HG03280 (cell line): ENCODE measurements at regions not wholly inside any gene's neighbourhood (a gene's known extent, or its start where the extent isn't known, plus 50 kb on each side); places are given as distances from the start of the nearest gene placed in this dataset.
"Not testable (repeated sequence)": the region's sequence is repeated elsewhere in the genome, so short reads cannot be mapped to it uniquely, and the experiment has no call there.

Source experiments
- ATAC-seq: cut with Tn5 transposase; IDR thresholded peaks from one replicate; pipeline ENCODE4 v1.9.1; 2021; ENCODE audit warnings: mild to moderate bottlenecking, moderate library complexity; ENCODE audit not compliant: unreplicated experiment

DNA sequence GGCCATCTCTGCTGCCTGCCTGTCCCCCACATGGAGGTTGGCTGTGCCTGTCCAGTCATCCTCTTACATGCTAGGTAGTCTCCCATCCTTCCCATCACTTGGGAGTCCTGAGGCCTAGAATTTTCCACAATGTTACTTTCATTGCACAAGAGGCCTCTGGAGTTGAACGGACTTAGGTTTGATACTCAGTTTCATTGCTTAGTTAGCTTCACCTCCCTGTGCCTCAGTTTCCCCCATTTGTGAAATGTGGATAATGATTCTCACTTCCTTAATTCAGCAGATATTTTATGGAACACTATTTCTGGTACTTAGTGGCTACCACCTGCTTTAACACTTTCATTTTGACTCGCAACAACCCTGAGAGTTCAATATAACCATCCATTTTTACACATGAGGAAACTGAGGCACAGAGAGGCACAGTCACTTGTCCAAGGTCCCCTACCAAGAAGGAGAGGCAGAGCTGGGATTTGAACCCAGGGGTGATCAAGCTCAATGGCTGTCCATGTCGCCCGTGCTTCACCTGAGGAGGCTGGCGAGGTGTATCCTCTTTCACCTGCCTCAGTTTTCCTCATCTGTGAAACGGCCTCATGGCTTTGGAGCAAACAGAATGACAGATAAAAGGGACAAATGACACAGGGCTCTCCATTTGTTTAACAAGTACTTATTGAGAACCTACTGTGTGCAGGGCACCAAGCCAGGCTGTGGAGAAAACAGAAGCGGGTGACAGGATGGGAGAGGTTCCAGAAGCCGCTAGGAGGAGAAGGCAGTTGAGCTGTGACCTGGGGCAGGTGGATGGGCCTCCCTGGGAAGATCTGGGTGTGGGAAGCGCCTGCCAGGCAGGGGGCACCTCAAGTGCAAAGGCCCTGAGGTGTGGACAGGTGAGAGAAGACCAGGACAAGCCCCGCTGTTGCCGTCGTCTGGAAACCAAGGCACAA is 154.3 kb upstream of the PTPN1 start:
- ATAC-seq = no peak

DNA sequence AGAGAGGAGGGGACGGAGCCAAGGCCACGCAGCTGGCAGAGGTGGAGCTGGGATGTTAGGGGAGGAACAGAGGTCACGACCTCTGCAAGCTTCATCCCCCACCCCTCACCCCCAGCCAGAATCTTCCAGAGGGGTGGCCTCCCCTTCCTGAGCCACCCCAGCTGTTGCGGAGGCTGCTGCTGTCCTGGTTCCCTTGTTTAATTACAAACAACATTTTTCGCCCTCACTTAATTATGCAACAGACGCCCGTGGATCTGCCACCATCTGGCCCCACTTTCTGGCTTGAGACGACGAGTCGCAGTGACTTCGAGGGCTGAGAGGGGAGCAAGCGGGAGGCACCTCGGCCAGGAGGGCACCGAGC is 153.7 kb upstream of the PTPN1 start:
- ATAC-seq = no peak

DNA sequence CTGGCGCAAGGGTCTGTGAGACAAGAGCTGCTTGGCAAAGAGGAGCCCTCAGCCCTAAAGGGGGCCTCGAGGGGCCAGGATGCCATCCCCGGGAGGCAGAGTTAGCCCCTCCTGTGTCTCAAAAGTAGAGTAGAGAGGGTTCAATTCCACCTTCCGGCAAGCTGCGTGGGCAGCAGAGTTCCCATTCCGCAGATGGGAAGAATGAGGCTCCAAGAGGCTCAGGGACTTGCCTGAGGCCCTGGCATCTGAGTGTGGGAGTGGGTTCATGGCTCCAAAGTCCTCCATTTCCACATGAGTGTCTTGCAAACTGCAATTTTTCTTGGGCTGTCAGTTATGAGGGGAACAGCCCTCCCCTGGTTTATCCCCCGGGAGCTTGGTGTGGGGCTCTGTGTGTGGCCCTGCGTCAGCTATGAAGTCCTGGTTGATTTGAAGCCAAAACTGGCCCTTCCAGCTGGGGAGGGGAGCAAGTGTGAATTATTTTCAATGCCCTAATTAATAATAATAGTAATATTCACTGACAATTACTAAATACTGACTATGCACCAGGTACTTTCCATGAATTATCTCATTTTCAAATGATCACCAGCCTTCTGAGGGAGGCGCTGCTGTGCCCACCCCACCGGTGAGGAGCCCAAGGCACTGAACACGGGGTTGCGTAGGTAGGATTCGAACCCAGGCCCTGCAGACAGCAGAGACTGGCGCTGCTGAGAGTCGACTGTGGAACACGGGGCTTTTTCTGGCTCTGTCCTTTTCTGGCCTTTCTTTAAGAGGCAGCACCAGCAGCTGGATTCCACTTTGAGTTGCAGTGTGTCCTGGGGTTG is 153.0 kb upstream of the PTPN1 start:
- ATAC-seq = no peak

DNA sequence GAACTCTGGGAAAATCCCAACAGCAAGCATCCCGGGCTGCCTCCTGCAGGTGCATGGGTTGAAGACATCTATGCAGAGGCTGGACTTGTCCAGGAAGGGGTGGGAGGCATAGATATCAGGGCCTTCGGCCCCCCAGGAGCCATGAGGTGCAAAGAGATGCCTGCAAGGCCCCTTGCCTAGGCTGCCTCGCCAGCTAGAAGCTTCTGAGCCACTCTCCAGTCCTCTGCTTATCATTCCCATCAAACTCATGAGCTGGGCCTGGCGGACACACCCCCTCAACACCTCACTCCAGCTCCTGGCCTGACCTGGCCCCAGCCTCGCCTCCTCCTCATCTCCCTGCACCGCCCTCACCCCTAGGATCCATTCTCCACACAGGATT is 152.4 kb upstream of the PTPN1 start:
- no peak for ATAC-seq

DNA sequence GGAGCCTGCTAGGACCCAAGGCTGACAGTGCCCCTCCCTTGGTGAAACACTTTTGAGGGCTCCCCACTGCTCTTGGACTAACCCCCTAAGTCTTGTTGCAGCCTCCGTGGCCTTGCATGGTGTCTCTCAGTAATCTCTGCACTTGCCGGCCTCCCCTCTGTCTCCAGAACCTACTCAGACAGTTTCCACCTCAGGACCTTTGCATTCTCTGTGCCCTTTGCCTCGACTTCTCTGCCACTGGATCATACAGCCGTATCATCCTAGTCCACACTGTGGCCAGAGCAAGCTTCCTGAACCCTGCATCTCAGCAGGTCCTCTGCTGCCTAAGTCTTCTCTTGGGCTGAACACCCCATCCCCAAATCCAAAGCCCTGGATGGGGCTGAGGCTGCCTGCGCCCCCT is 152.0 kb upstream of the PTPN1 start:
- no peak for ATAC-seq

DNA sequence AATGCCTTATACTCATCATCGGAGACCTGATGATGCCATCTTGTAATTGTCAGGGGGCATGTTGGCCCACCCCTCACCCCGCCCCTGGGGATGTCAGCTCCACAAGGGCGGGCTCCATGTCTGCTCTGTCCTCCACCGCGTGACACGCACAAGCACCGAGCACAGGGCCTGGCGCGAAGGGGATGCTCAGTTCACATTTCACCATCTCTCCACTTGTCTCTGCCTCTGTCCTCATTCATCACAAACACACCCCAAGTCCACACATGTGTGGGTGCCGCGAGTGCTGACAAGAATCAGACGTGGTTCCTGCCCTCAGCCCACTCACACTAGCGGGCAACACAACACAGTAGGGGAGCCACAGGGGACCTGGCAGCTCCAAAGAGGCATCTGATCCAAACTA is 151.2 kb upstream of the PTPN1 start:
- ATAC-seq = no peak

DNA sequence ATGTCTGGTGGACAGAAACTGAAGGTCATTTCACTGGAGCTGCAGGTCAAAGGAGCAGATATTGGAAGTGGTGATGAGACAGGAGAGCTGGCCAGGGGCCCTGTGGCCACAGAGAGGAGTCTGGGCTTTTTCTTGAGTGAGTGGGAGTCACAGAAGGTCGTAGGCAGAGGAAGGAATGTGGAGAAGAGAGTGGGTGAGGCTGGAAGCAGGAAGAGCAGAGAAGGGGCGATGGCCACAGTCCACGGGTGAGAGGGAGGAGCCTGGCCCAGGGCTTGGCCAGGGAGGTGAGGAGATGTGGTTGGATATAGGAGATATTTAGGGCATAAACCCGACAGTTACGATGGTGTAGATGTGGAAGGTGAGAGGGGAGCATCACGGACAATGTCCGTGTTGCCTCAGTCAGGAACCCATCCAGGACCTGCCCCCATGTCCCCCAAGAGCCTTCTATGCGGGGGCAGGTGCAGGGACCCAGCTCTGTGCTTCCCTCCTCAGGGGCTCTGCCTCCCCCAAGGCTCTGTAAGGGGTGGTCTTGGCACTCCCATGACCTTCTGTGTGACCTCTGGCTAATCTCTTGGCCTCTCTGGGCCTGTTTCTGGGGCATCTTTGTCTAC is 150.5 kb upstream of the PTPN1 start:
- ATAC-seq = no peak

DNA sequence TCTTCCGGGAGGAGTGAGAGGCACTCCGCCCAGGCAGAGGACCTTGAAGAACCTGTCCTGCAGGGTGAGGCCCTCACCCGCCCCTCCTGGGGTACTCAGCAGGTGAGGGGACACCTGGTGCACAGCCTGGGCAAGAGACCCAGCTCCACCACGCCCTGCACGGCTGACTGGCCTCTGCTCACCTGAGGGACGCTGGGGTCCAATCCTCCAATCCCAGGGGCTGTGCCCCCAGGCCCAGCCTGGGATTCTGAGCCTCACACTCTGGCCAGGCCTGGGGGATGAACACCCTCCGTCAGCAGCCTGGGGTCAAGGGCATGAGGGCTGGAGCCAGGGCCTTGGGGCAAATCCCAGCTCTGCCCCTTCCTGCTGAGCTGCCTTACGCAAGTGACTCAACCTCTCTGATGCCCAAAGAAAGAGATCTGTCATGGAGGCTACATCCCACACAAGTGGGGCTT is 149.9 kb upstream of the PTPN1 start:
- ATAC-seq = no peak

DNA sequence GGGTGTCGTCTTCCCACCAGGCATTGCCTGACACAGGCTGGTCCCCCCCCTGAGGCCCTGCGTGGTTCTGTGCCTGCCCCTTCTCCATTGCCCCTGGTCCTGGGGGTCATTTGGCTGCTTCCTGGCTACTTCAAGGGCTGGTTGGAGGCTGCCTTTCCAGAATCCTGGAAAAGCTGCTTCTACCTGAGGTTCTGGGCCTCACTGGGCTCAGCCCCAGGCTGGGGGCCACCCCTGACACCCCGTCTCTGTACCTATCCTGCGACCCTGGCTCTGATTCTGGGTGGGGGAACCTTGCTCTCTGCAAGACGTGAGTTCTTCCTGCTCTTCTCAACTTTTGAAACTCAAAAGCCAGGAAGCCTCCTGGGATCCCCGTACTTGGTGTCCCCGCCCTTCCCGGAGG is 149.3 kb upstream of the PTPN1 start:
- ATAC-seq = no peak

DNA sequence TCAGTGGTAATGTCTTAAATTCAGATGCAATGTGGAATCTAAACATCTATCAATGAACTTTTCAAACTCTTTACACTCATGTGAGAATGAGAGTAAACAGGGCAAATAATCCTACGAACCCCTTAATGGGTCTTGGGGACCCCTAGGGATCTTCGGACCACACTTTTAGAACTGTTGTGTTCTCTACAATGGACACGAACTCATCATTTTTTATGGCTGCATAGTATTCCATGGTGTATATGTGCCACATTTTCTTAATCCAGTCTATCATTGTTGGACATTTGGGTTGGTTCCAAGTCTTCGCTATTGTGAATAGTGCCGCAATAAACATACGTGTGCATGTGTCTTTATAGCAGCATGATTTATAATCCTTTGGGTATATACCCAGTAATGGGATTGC is 148.0 kb upstream of the PTPN1 start:
- ATAC-seq = not testable (repeated sequence)

DNA sequence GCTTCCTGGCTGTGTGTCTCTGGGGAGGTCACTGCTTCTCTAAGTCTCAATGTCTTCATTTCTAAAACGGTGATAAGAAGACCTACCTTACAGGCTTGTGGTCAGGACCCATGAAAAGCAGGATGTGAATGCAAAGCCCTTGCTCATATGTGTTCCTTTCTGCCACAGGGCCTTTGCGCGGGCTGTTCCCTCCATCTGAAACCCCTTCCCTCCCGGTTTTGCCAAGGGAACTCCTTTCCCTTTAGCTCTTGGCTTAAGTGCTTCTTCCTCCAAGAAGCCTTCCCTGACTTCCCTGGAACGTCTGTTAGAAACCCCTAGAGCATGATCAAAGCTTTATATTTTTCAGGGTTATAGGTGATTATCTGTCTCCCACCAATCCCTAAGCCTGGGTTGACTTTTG is 147.2 kb upstream of the PTPN1 start:
- no peak for ATAC-seq

DNA sequence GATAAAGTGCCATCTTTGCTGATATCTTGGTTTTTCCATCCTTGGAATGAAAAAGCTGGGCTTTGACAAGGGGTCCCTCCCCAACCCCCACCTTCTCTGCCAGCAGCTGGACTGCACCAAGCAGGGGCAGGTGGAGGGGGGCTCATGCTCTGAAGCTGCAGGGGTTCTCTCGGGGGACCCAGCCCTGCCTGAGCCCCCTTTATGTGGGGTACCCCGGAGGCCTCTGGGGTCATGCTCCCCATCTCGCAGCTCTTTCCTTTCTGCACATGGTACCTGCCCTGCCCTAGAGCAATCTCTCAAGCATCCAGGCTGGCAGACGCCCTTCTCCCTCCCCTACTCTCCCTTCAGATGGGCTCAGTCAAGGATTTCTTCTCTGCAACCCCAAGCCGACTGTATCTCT is 146.7 kb upstream of the PTPN1 start:
- no peak for ATAC-seq

DNA sequence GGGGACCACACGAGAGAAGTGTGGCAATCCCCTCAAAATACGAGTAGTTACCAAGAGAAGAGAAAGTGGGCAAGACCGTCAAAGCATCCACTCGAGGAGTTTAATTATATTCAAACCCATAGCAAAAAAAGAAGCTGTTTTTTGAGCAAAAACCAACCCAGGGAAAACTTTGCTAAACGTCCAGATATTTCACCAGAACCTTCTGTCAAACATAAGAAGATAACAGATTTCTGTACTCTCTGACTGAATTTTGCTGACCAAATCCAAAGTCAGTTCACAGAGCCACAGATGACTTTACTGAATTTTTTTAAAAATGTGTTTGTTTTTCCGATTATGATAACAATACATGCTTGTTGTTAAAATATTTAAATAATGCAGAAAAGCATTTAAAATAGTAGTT is 145.6 kb upstream of the PTPN1 start:
- no peak for ATAC-seq

DNA sequence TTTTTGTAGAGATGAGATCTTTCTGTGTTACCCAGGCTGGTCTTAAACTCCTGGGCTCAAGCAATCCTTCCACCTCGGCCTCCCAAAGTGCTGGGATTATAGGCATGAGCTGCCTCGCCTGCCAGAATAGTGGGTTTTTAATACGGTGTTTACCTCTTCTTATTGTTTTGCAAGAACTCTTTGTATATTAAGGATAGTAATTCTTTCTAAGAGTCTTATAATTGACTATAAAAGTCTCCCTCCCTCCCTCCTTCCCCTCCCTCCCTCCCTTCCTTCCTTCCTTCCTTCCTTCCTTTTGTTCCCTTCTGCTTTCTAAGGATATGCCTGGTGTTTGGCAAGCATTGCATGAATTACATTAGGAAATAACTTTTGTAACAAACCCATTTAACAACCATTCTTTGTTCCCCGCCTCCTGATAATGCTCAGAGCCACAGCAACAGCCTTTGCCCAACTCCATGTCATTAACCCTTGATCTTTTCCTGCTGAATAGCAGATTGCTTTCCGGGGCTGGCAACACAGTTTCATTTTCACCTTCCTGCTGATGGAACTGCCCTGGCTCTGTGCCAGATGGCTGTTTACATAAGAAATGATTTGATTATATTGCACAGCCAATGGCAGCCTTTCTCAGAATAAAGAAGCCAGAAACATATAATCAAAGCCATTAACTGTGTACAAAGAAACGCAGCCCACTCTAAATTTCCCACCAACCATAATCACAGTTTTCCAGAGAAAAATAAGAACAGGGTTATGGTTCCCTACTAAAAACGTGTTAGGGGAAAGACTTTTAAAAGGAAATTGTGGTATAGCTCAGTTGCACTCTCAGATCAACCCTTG is 143.7 kb upstream of the PTPN1 start:
- ATAC-seq = no peak

DNA sequence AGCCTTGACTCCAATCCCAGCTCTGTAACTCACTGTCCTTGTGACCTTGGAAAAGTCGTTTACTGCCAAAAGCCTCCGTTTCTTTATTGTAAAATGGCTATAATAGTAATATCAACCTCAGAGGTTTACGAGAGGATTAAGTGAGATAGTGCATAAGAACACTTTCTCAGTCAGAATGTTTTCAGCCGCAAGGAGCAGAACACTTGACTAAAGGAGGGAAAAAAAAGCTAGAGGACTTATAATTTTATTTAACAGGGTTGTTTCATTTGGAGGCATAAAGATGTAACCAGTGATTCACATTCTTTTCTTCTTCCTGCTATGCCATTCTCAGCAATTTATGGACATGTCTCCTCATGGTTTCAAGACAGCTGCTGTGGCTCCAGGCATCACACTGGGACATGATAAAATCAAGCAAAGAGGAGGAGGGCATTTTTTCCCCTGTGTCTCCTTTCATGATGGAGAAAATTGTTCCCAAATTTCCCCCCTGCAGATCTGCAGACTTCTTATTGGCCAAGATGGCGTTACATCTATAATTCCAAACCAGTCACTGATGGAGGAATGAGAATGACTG is 143.0 kb upstream of the PTPN1 start:
- no peak for ATAC-seq

DNA sequence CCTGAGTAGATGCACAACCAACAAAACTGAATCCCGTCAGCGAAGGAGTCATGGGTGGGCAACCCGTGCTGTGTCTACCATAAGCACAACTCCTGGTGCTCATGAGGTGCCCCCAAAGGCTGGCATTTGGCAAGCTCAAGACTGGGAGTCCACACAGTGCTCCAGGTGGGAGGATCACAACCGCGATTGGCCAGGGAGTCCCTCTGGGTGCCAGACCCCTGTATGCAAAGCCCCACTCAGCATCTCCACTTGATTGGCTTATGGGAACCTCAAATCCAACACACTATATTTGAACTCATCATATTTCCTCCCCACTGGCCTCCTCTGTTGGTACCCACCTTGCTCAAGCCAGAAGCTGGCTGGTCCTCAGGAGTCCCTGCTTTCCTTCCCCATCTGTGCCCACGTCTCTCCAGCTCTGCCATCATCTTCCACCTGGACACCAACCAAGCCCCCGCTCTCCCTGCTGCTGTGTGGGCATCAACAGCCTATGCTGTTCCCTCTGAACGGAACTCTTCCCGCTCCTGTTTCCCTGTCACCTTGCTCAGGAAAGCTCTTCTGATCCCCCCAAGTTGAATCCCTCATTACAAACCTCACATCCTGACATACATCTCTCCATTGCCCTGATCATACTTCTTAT is 142.3 kb upstream of the PTPN1 start:
- no peak for ATAC-seq

DNA sequence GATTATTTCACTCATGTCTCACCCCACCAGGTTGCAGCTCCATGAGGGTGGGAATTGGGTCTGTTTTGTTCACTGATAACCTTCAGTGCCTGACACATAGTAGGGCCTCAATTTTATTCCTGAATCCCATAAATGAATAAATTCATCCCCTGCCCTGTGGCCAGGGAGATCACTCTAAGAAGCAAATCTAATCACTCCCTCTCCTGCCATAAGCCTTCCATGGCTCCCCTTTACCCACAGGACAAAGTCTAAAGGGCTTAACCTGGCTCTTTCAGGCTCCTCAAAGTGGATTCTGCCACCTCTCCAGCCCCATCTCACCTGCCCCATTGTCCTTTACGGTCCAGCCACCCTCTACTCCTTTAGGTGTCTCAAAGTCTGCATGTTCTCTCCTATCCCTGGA is 141.8 kb upstream of the PTPN1 start:
- ATAC-seq = no peak

DNA sequence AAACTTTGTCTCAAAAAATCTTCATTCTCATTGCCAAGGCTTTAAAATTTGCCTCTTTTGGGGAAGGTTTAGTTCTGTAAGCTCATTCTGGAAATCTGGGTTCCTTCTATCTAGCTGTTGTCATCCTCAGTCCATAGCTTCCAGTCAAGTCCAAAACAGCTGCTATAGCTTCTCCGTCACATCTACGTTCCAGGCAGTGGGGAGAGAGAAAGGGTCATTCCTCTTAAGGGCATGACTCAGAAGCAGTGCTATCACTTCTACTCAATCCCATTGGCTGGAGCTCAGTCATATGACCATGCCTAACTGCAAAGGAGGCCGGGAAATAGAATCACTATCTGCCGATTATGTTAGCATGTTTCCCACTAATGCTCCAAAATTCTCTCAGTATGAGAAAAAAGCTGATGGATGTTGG is 141.4 kb upstream of the PTPN1 start:
- ATAC-seq = no peak

DNA sequence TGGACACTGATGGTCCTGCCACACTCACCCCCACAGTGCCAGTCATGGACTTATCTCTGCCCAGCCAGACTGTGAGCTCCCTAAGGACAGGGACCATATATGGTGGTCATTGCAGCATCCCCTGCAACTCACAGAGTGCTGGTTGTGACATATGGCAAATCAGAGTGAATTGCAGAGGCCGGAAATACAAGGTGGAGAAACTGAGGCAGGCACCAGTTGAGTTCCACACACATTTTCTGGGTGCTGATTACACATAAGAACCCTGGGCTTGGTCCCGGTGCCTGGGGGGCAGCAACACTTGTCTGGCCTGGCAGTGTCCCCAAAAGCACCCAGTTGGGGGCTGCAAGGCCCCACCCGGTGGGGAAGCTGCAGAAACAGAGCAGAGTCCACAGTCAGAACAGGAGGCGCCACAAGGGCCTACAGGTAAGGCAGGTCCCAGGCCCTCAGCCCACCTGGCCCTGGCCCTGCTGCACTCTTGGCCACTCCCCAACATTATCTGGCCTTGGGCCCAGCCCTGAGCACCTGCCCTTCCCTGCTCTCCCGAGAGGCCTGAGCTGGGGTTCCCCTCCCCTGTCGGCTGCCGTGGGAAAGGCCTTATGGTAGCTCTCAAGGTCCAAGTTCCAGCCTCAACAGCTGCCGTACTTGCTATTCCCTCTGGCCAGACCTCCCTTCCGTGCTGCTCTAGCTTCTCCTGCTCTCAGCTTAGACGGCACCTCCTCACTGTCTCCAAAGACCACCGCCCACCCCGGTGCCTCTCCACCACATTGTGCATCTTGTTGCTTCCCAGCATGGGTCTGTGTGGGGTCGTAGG is 140.8 kb upstream of the PTPN1 start:
- no peak for ATAC-seq
